SK-N-MC (cell line): ENCODE measurements at regions not wholly inside any gene's neighbourhood (a gene's known extent, or its start where the extent isn't known, plus 50 kb on each side); places are given as distances from the start of the nearest gene placed in this dataset.

Experiments used
- EZH2 ChIP-seq: fragments of 200-600 bp; sonication (generic); IDR thresholded peaks from one replicate; pipeline ENCODE4 v1.6.1; 2017; ENCODE audit warnings: antibody characterized with exemption
- FOXP2 ChIP-seq: optimal IDR thresholded peaks from 2 replicates; pipeline ENCODE3; 2011; ENCODE audit warnings: mild to moderate bottlenecking, moderate library complexity; ENCODE audit not compliant: insufficient read depth; ENCODE audit errors: extremely low read length, control extremely low read depth
- POLR2AphosphoS5 ChIP-seq: IDR thresholded peaks from 2 replicates; pipeline ENCODE4 v1.6.1; 2012; ENCODE audit warnings: mild to moderate bottlenecking, low read depth, low read length, borderline replicate concordance

DNA sequence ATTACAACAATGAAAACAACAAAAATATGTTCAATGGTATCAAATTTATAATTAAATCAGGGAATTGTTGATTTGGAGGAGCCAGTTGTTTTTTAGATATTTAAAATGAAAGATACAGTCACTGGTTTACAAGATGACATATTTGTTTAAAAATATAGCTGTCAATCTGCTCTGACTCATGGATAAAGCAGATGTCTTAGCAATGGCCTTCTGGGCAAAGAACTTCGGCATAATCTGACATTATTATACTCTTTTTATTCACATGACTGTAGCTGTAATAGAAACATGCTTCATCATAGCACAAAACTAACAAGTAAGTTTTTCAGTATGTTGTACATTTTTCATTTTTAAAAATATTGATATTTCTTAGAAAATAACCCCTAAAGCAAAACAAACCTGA lies 267.4 kb downstream of the CENPW start:
- TF ChIP-seq POLR2AphosphoS5 = no peak
- no peak for TF ChIP-seq EZH2
- no peak for TF ChIP-seq FOXP2
